AG09319 (cell line): ENCODE measurements at regions not wholly inside any gene's neighbourhood (a gene's known extent, or its start where the extent isn't known, plus 50 kb on each side); places are given as distances from the start of the nearest gene placed in this dataset.

Experiments used
- DNase-seq: peaks from one replicate; pipeline ENCODE4 v3.0.0-alpha.2; 2010; ENCODE audit warnings: low read depth; ENCODE audit errors: extremely low read depth
- CTCF ChIP-seq: IDR thresholded peaks from 2 replicates; pipeline ENCODE4 v1.5.1; 2011; ENCODE audit warnings: low read depth, mild to moderate bottlenecking, inconsistent platforms, low read length, moderate library complexity

DNA sequence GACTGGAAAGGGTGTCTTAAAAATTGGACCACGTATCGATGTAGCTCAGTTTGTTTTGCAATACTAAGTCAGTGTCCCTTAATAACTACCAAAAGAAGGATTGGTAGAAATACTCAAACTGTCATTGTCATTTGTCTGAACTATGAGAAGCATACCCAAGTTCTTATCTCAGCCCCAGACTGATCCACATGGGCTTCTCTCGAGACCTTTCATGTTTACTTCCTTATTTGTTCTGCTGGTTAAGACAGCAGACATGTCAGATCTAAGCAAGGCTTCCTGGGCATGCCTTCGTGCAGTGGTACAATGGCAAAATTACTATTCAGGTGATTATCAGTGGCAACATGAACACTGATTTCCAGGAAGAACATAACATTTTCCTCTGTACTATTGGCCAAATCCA is 211.1 kb upstream of the PHACTR1 start:
- no peak for DNase-seq
- no peak for TF ChIP-seq CTCF

- TF ChIP-seq CTCF: no peak
- no peak for DNase-seq
These were observed 210.4 kb upstream of the PHACTR1 start for GRCh38 chr6:12506159-12506558.

DNA sequence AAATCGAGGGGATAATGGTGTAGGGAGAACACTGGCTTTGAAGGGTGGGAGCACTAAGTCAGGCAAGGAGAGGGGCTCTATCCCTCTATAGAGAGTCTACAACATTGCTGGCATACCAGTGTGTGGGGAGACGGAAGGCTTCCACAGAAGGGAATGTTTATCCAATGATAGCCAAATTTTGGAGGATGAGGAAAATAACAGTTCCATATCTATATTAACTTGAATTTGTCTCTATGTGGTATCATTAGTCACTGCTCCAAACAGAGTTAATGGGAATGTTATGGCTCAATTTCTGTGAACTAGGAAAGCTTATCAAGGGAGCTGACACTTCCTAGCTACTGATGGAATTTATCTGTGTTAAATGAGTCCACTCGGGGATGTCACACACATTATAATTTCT is 208.9 kb upstream of the PHACTR1 start:
- TF ChIP-seq CTCF: no peak

DNA sequence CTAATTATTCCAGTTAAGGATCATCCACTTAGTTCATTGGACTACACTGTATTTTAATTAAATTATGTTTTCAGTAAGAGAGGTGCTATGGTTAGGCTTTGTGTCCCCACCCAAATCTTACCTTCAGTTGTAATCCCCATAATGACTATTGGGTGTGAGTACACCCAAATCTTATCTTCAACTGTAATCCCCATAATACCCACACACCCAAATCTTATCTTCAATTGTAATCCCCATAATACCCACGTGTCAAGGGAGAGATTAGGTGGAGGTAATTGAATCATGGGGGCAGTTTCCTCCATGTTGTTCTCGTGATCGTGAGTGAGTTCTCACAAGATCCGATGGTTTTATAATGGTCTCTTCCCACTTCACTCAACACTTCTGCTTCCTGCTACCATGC is 208.0 kb upstream of the PHACTR1 start:
- DNase-seq: no peak
- no peak for TF ChIP-seq CTCF

More for the DNA sequence above, 208.9 kb upstream of the PHACTR1 start:
- no peak for DNase-seq

DNA sequence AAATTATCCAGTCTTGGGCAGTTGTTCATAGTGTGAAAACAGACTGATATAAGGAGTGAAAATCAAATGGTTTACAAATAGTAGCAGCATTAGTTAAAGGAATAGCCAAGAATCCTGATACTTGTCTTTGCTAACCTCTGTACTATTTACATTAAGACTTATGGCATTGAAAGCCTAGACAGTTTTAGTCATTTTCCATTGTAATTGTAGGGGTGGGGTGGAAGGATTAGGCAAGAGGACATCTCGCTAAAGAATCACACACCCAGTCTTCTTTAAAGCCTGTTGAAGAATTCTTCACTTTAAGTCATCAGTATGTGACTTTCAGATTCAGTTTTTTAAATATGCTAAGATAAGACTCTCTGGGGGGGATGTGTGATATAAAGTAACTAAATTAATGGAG is 207.5 kb upstream of the PHACTR1 start:
- DNase-seq: no peak
- TF ChIP-seq CTCF: no peak

- TF ChIP-seq CTCF: no peak
- DNase-seq: no peak
These were observed 200.5 kb upstream of the PHACTR1 start for GRCh38 chr6:12516070-12516469.

DNA sequence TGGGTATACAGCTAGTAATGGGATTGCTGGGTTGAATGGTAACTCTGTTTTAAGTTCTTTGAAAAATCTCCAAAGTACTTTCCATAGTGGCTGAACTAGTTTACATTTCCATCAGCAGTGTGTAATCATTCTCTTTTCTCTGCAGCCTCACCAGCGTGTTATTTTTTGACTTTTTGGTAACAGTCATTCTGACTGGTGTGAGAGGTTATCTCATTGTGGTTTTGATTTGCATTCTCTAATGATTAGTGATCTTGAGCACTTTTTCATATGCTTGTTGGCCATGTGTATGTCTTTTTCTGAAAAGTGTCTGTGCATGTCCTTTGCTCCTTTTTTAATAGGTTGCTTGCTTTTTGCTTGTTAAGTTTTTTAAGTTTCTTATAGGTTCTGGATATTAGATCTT is 194.2 kb upstream of the PHACTR1 start:
- no peak for TF ChIP-seq CTCF
- no peak for DNase-seq
